ENCODE measurements at regions not wholly inside any gene's neighbourhood (a gene's known extent, or its start where the extent isn't known, plus 50 kb on each side); places are given as distances from the start of the nearest gene placed in this dataset.
"Not testable (repeated sequence)": the region's sequence is repeated elsewhere in the genome, so short reads cannot be mapped to it uniquely, and the experiment has no call there.

- no peaks in the 10 kb centered on the region for H3K4me1 ChIP-seq
- H3K4me3 ChIP-seq (ENCODE audit: low read depth, low read length) = no peak overlapping the region
- no peaks in the 10 kb centered on the region for H3K36me3 ChIP-seq
- TF ChIP-seq CTCF (IDR thresholded peaks at IDR 0.05; ENCODE audit: low read depth, low read length) = no peak
- no peaks in the 10 kb centered on the region for H3K27me3 ChIP-seq
- no peak for DNase-seq
- no peaks in the 10 kb centered on the region for H3K9me3 ChIP-seq
These were observed 1719.9 kb downstream of the GRIK2 start for GRCh38 chr6:103113416-103113815.

- Histone ChIP-seq H3K4me3 (ENCODE audit: low read depth, low read length) (no peak overlapping the region), H3K27me3 (no peaks in the 10 kb centered on the region), H3K4me1 (no peaks in the 10 kb centered on the region; the same call in 1 of the 2 replicates), H3K9me3 (no peaks in the 10 kb centered on the region), H3K36me3 (no peaks in the 10 kb centered on the region)
- no peak for TF ChIP-seq CTCF (IDR thresholded peaks at IDR 0.05; ENCODE audit: low read depth, low read length)
- no peak for DNase-seq
These were observed 1714.5 kb downstream of the GRIK2 start for GRCh38 chr6:103107985-103108384.

- no peak for TF ChIP-seq CTCF (IDR thresholded peaks at IDR 0.05; ENCODE audit: low read depth, low read length)
- no peaks in the 10 kb centered on the region; the same call in 1 of the 2 replicates for H3K4me1 ChIP-seq
- no peaks in the 10 kb centered on the region for H3K9me3 ChIP-seq
- H3K36me3 ChIP-seq = no peaks in the 10 kb centered on the region
- DNase-seq = no peak
- H3K27me3 ChIP-seq = no peaks in the 10 kb centered on the region
- H3K4me3 ChIP-seq (ENCODE audit: low read depth, low read length) = no peak overlapping the region
These were observed 1712.2 kb downstream of the GRIK2 start for GRCh38 chr6:103105686-103106085.

- Histone ChIP-seq H3K4me3 (ENCODE audit: low read depth, low read length) (no peak overlapping the region), H3K4me1 (no peaks in the 10 kb centered on the region; the same call in 1 of the 2 replicates), H3K27me3 (no peaks in the 10 kb centered on the region), H3K36me3 (no peaks in the 10 kb centered on the region), H3K9me3 (no peaks in the 10 kb centered on the region)
- TF ChIP-seq CTCF (IDR thresholded peaks at IDR 0.05; ENCODE audit: low read depth, low read length) = no peak
- no peak for DNase-seq
These were observed 1707.8 kb downstream of the GRIK2 start for GRCh38 chr6:103101267-103101666.

- H3K27me3 ChIP-seq; H3K4me1 ChIP-seq; DNase-seq; H3K36me3 ChIP-seq; H3K4me3 ChIP-seq (ENCODE audit: low read depth, low read length); H3K9me3 ChIP-seq: not testable (repeated sequence)
These were observed 1698.9 kb downstream of the GRIK2 start for GRCh38 chr6:103092414-103092813.

GRCh38 chr6:103085801-103086200, 1692.3 kb downstream of the GRIK2 start:
- no peak for DNase-seq
- Histone ChIP-seq H3K4me1 (peaks cover 12% of the 10 kb centered on the region), H3K36me3 (no peaks in the 10 kb centered on the region), H3K4me3 (ENCODE audit: low read depth, low read length) (no peak overlapping the region), H3K9me3 (no peaks in the 10 kb centered on the region), H3K27me3 (no peaks in the 10 kb centered on the region)
- no peak for TF ChIP-seq CTCF (IDR thresholded peaks at IDR 0.05; ENCODE audit: low read depth, low read length)

Measured in BE2C (cell line).